Trophoblast cell (in vitro differentiated cells and primary cell): ENCODE measurements at regions not wholly inside any gene's neighbourhood (a gene's known extent, or its start where the extent isn't known, plus 50 kb on each side); places are given as distances from the start of the nearest gene placed in this dataset.

Source experiments
- DNase-seq, 2 donors: peaks; one replicate each; pipeline ENCODE4 v3.0.0-alpha.2; 2016
- H2AFZ ChIP-seq: 2 replicates; pipeline ENCODE4 v1.6.1; 2013; ENCODE audit warnings: low read length, moderate library complexity, mild to moderate bottlenecking; ENCODE audit not compliant: insufficient read depth, poor library complexity
- H2AK5ac ChIP-seq: 2 replicates; pipeline ENCODE4 v1.6.1; 2013; ENCODE audit warnings: mild to moderate bottlenecking, low read length
- H2BK120ac ChIP-seq: 2 replicates; pipeline ENCODE4 v1.6.1; 2013; ENCODE audit warnings: low read length, mild to moderate bottlenecking, moderate library complexity; ENCODE audit not compliant: insufficient read depth, poor library complexity
- H2BK12ac ChIP-seq: 2 replicates; pipeline ENCODE4 v1.6.1; 2013; ENCODE audit warnings: mild to moderate bottlenecking, low read length, moderate library complexity
- H2BK5ac ChIP-seq: 2 replicates; pipeline ENCODE4 v1.6.1; 2013; ENCODE audit warnings: low read length, low read depth, moderate library complexity, mild to moderate bottlenecking; ENCODE audit not compliant: poor library complexity
- H3K14ac ChIP-seq: 2 replicates; pipeline ENCODE4 v1.6.1; 2013; ENCODE audit warnings: mild to moderate bottlenecking, low read length
- H3K18ac ChIP-seq: 2 replicates; pipeline ENCODE4 v1.6.1; 2013; ENCODE audit warnings: mild to moderate bottlenecking, low read length
- H3K23ac ChIP-seq: 2 replicates; pipeline ENCODE4 v1.6.1; 2013; ENCODE audit warnings: low read length
- H3K27ac ChIP-seq: 2 replicates; pipeline ENCODE4 v1.5.1; 2013; ENCODE audit warnings: low read depth, mild to moderate bottlenecking, inconsistent platforms, low read length, moderate library complexity
- H3K27me3 ChIP-seq: 2 replicates; pipeline ENCODE4 v1.6.1; 2013; ENCODE audit warnings: inconsistent platforms, mild to moderate bottlenecking, low read length, moderate library complexity; ENCODE audit not compliant: insufficient read depth
- H3K36me3 ChIP-seq, 2 experiments: 1 replicate in 1 of 2; 2 replicates in 1 of 2; pipeline ENCODE4 v1.6.1; 2013; ENCODE audit warnings: low read length in 2 of 2, mild to moderate bottlenecking in 2 of 2, moderate library complexity in 1 of 2; ENCODE audit not compliant: insufficient read depth in 2 of 2, control insufficient read depth in 1 of 2
- H3K4ac ChIP-seq: 2 replicates; pipeline ENCODE4 v1.6.1; 2013; ENCODE audit warnings: low read depth, mild to moderate bottlenecking, low read length, moderate library complexity
- H3K4me1 ChIP-seq, 2 experiments: 1 replicate in 1 of 2; 2 replicates in 1 of 2; pipeline ENCODE4 v1.6.1; 2013; ENCODE audit warnings: low read length in 2 of 2, mild to moderate bottlenecking in 2 of 2, moderate library complexity in 1 of 2; ENCODE audit not compliant: insufficient read depth in 2 of 2, control insufficient read depth in 1 of 2
- H3K4me2 ChIP-seq: 2 replicates; pipeline ENCODE4 v1.6.1; 2013; ENCODE audit warnings: inconsistent platforms, mild to moderate bottlenecking, low read length, moderate library complexity
- H3K4me3 ChIP-seq: 2 replicates; pipeline ENCODE4 v1.5.1; 2013; ENCODE audit warnings: mild to moderate bottlenecking, low read depth, low read length, inconsistent platforms
- H3K79me1 ChIP-seq: one replicate; pipeline ENCODE4 v1.6.1; 2013; ENCODE audit warnings: low read length
- H3K79me2 ChIP-seq: 2 replicates; pipeline ENCODE4 v1.6.1; 2013; ENCODE audit warnings: low read length, mild to moderate bottlenecking; ENCODE audit not compliant: control insufficient read depth, insufficient read depth, poor library complexity
- H3K9ac ChIP-seq: 2 replicates; pipeline ENCODE4 v1.6.1; 2013; ENCODE audit warnings: mild to moderate bottlenecking, low read length
- H3K9me3 ChIP-seq: 2 replicates; pipeline ENCODE4 v1.6.1; 2013; ENCODE audit warnings: low read depth, mild to moderate bottlenecking, control low read depth, inconsistent platforms, low read length; ENCODE audit not compliant: insufficient read depth
- H4K12ac ChIP-seq: 2 replicates; pipeline ENCODE4 v1.6.1; 2013; ENCODE audit warnings: low read depth, mild to moderate bottlenecking, low read length, moderate library complexity
- H4K8ac ChIP-seq: 2 replicates; pipeline ENCODE4 v1.6.1; 2013; ENCODE audit warnings: low read depth, mild to moderate bottlenecking, low read length, moderate library complexity
- H4K91ac ChIP-seq: one replicate; pipeline ENCODE4 v1.6.1; 2013; ENCODE audit warnings: low read depth, mild to moderate bottlenecking, low read length, moderate library complexity
- WGBS: extraction: QIAGEN DNeasy Blood & Tissue Kit; methylation state at CpG from one replicate; pipeline ENCODE4 v1.1.7; 2013; ENCODE audit warnings: missing lambda C conversion rate; ENCODE audit not compliant: insufficient read length, insufficient coverage; ENCODE audit errors: extremely low coverage; 5-methylcytosine and 5-hydroxymethylcytosine counted together

- H2BK12ac ChIP-seq = no peak overlapping the region
- no peaks in the 10 kb centered on the region for H3K9me3 ChIP-seq
- no peak overlapping the region for H2AFZ ChIP-seq
- no peak overlapping the region for H4K91ac ChIP-seq
- H3K4me1 ChIP-seq = peaks cover 5 to 6% of the 10 kb centered on the region in 2 experiments
- no peak overlapping the region for H3K14ac ChIP-seq
- H3K4ac ChIP-seq = no peak overlapping the region
- H2AK5ac ChIP-seq = no peak overlapping the region
- H3K4me2 ChIP-seq = no peak overlapping the region
- no peak overlapping the region for H4K12ac ChIP-seq
- no peak overlapping the region for H3K23ac ChIP-seq
- no peak overlapping the region for H3K4me3 ChIP-seq
- no peaks in the 10 kb centered on the region for H3K27me3 ChIP-seq
- no peak overlapping the region for H2BK5ac ChIP-seq
- no peak overlapping the region for H4K8ac ChIP-seq
- H3K79me1 ChIP-seq = no peaks in the 10 kb centered on the region
- no peak overlapping the region for H3K18ac ChIP-seq
- no peaks in the 10 kb centered on the region for H3K36me3 ChIP-seq
- no peak overlapping the region for H3K9ac ChIP-seq
- DNase-seq = no peak
- H3K79me2 ChIP-seq = no peaks in the 10 kb centered on the region
- no peak overlapping the region for H3K27ac ChIP-seq
- H2BK120ac ChIP-seq = no peak overlapping the region
These were observed 91.8 kb downstream of the SKA1 start for GRCh38 chr18:50466634-50467033.

- Histone ChIP-seq H3K27ac (no peak overlapping the region), H3K4me3 (no peak overlapping the region), H4K12ac (no peak overlapping the region)
These were observed 91.1 kb upstream of the MAPK4 start for GRCh38 chr18:50468807-50469206.

GRCh38 chr18:50469380-50469781, 90.5 kb upstream of the MAPK4 start:
- no peak overlapping the region for H3K4me3 ChIP-seq
- no peak overlapping the region for H3K14ac ChIP-seq
- no peak overlapping the region for H4K12ac ChIP-seq
- DNase-seq = no peak
- no peak overlapping the region for H2BK5ac ChIP-seq
- H3K27ac ChIP-seq = no peak overlapping the region
- H3K4ac ChIP-seq = no peak overlapping the region
- H2AFZ ChIP-seq = no peak overlapping the region
- H3K9me3 ChIP-seq = no peaks in the 10 kb centered on the region
- no peak overlapping the region for H4K8ac ChIP-seq
- H2BK12ac ChIP-seq = no peak overlapping the region
- no peaks in the 10 kb centered on the region for H3K79me1 ChIP-seq
- no peaks in the 10 kb centered on the region for H3K27me3 ChIP-seq
- peaks cover 5 to 6% of the 10 kb centered on the region in 2 experiments for H3K4me1 ChIP-seq
- H3K18ac ChIP-seq = no peak overlapping the region
- H3K36me3 ChIP-seq = no peaks in the 10 kb centered on the region
- no peak overlapping the region for H2BK120ac ChIP-seq
- H3K79me2 ChIP-seq = no peaks in the 10 kb centered on the region
- H3K9ac ChIP-seq = no peak overlapping the region
- no peak overlapping the region for H2AK5ac ChIP-seq
- no peak overlapping the region for H3K4me2 ChIP-seq
- no peak overlapping the region for H3K23ac ChIP-seq
- H4K91ac ChIP-seq = no peak overlapping the region
- no CpG with 5 or more reads among the region's 6 CpGs for WGBS

More at GRCh38 chr18:50468807-50469206, 91.1 kb upstream of the MAPK4 start:
- H3K79me1 ChIP-seq = no peaks in the 10 kb centered on the region
- H4K8ac ChIP-seq = no peak overlapping the region
- H3K18ac ChIP-seq = no peak overlapping the region
- no peak overlapping the region for H2BK12ac ChIP-seq
- no peak overlapping the region for H3K9ac ChIP-seq
- peaks cover 5 to 6% of the 10 kb centered on the region in 2 experiments for H3K4me1 ChIP-seq
- H2BK120ac ChIP-seq = no peak overlapping the region
- H3K23ac ChIP-seq = no peak overlapping the region
- H2AFZ ChIP-seq = no peak overlapping the region
- no peaks in the 10 kb centered on the region for H3K79me2 ChIP-seq
- no peak overlapping the region for H2AK5ac ChIP-seq
- no peaks in the 10 kb centered on the region for H3K36me3 ChIP-seq
- no peak overlapping the region for H3K4me2 ChIP-seq
- no peak overlapping the region for H4K91ac ChIP-seq
- DNase-seq = no peak
- H3K14ac ChIP-seq = no peak overlapping the region
- no CpG with 5 or more reads among the region's 2 CpGs for WGBS
- no peak overlapping the region for H2BK5ac ChIP-seq
- no peaks in the 10 kb centered on the region for H3K9me3 ChIP-seq
- H3K27me3 ChIP-seq = no peaks in the 10 kb centered on the region
- H3K4ac ChIP-seq = no peak overlapping the region

- H2AK5ac ChIP-seq = no peak overlapping the region
- no peak overlapping the region for H3K14ac ChIP-seq
- no peak overlapping the region for H2BK5ac ChIP-seq
- H3K9ac ChIP-seq = no peak overlapping the region
- no peak overlapping the region for H2BK120ac ChIP-seq
- H3K27me3 ChIP-seq = no peaks in the 10 kb centered on the region
- H4K8ac ChIP-seq = no peak overlapping the region
- no peak overlapping the region for H3K4me3 ChIP-seq
- no CpG with 5 or more reads among the region's 1 CpG for WGBS
- H3K18ac ChIP-seq = no peak overlapping the region
- no peaks in the 10 kb centered on the region for H3K36me3 ChIP-seq
- H3K27ac ChIP-seq = no peak overlapping the region
- no peaks in the 10 kb centered on the region for H3K4me1 ChIP-seq
- no peaks in the 10 kb centered on the region for H3K79me2 ChIP-seq
- H3K9me3 ChIP-seq = no peaks in the 10 kb centered on the region
- H2BK12ac ChIP-seq = no peak overlapping the region
- no peak for DNase-seq
- no peaks in the 10 kb centered on the region for H3K79me1 ChIP-seq
- no peak overlapping the region for H2AFZ ChIP-seq
- no peak overlapping the region for H3K23ac ChIP-seq
- H3K4me2 ChIP-seq = no peak overlapping the region
- no peak overlapping the region for H4K91ac ChIP-seq
- H3K4ac ChIP-seq = no peak overlapping the region
- no peak overlapping the region for H4K12ac ChIP-seq
These were observed 86.9 kb upstream of the MAPK4 start for GRCh38 chr18:50472941-50473340.
